SK-N-MC (cell line): ENCODE measurements at regions not wholly inside any gene's neighbourhood (a gene's known extent, or its start where the extent isn't known, plus 50 kb on each side); places are given as distances from the start of the nearest gene placed in this dataset.
"Not testable (repeated sequence)": the region's sequence is repeated elsewhere in the genome, so short reads cannot be mapped to it uniquely, and the experiment has no call there.

Experiments
- EZH2 ChIP-seq: fragments of 200-600 bp; sonication (generic); IDR thresholded peaks from one replicate; pipeline ENCODE4 v1.6.1; 2017; ENCODE audit warnings: antibody characterized with exemption
- POLR2AphosphoS5 ChIP-seq: IDR thresholded peaks from 2 replicates; pipeline ENCODE4 v1.6.1; 2012; ENCODE audit warnings: mild to moderate bottlenecking, low read depth, low read length, borderline replicate concordance

DNA sequence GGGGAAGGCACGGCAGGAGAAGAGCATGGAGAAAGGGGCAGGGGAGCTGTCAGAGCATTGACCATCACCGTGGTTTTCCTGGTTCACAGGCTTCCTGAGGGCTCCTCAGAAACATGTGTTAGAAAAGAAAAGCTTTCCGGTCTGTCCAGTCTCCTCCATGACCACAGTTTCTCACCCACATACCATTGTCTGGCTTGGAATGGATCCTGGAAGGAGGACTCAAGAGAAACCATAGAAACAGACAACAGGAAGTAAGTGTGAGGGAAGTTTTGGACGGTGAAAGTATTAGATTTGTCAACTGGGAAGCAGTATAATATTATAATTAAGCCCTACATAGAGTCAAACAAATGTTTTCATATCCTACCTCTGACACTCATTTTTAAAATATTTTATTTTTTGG lies 52.7 kb upstream of the NOTCH2NLA start:
- TF ChIP-seq POLR2AphosphoS5, EZH2: not testable (repeated sequence)
